Islet of Langerhans (tissue), 1 donor: ENCODE measurements at regions not wholly inside any gene's neighbourhood (a gene's known extent, or its start where the extent isn't known, plus 50 kb on each side); places are given as distances from the start of the nearest gene placed in this dataset.

Experiments
- FAIRE-seq: peaks from one replicate; lab custom pipeline; 2011; peaks lifted over from hg19 to GRCh38; lab: Jason Lieb, UNC

GRCh38 chr6:74765486-74765885 is 440.4 kb downstream of the COL12A1 start:
- FAIRE-seq: no peak

- no peak for FAIRE-seq
Observed at GRCh38 chr6:74764486-74764885, 441.4 kb downstream of the COL12A1 start.

GRCh38 chr6:74762841-74763240 is 443.0 kb downstream of the COL12A1 start:
- FAIRE-seq: no peak

GRCh38 chr6:74757813-74758212 is 448.0 kb downstream of the COL12A1 start:
- FAIRE-seq: no peak

GRCh38 chr6:74756923-74757322 is 448.9 kb downstream of the COL12A1 start:
- no peak for FAIRE-seq

GRCh38 chr6:74755778-74756177 is 450.1 kb downstream of the COL12A1 start:
- no peak for FAIRE-seq

- FAIRE-seq: no peak
Observed at GRCh38 chr6:74755196-74755595, 450.7 kb downstream of the COL12A1 start.

GRCh38 chr6:74753883-74754600 is 451.8 kb downstream of the COL12A1 start:
- no peak for FAIRE-seq

- no peak for FAIRE-seq
Observed at GRCh38 chr6:74752303-74752702, 453.6 kb downstream of the COL12A1 start.

- no peak for FAIRE-seq
Observed at GRCh38 chr6:74750826-74751225, 455.0 kb downstream of the COL12A1 start.

- FAIRE-seq: no peak
Observed at GRCh38 chr6:74749211-74750147, 456.4 kb downstream of the COL12A1 start.

- no peak for FAIRE-seq
Observed at GRCh38 chr6:74745670-74746069, 460.2 kb downstream of the COL12A1 start.

- FAIRE-seq: no peak
Observed at GRCh38 chr6:74742793-74743508, 462.9 kb downstream of the COL12A1 start.

- FAIRE-seq: no peak
Observed at GRCh38 chr6:74741646-74742045, 464.2 kb downstream of the COL12A1 start.

- FAIRE-seq: no peak
Observed at GRCh38 chr6:74735304-74735703, 470.5 kb downstream of the COL12A1 start.

GRCh38 chr6:74734901-74735300 is 471.0 kb downstream of the COL12A1 start:
- FAIRE-seq: no peak

GRCh38 chr6:74733830-74734620 is 471.8 kb downstream of the COL12A1 start:
- FAIRE-seq: no peak

GRCh38 chr6:74731931-74732330 is 473.9 kb downstream of the COL12A1 start:
- no peak for FAIRE-seq

- no peak for FAIRE-seq
Observed at GRCh38 chr6:74731204-74731603, 474.6 kb downstream of the COL12A1 start.

GRCh38 chr6:74720923-74721322 is 484.9 kb downstream of the COL12A1 start:
- no peak for FAIRE-seq

- no peak for FAIRE-seq
Observed at GRCh38 chr6:74717591-74717990, 488.3 kb downstream of the COL12A1 start.
